Left lobe of liver (tissue), 2 donors: ENCODE measurements at regions not wholly inside any gene's neighbourhood (a gene's known extent, or its start where the extent isn't known, plus 50 kb on each side); places are given as distances from the start of the nearest gene placed in this dataset.

Experiments
- ATAC-seq: fragments of 200-7000 bp; cut with Tn5 transposase; one replicate; pipeline ENCODE4 v1.9.1; 2020; ENCODE audit warnings: mild to moderate bottlenecking, moderate library complexity
- DNase-seq: peaks from one replicate; pipeline ENCODE4 v3.0.0-alpha.2; 2020; ENCODE audit warnings: low spot score
- donor health status: DM: no; HTN: no; CAD: no; lungs with moderate emphysema.
- donor health status: DM: no; HTN: yes; CAD: no.

DNA sequence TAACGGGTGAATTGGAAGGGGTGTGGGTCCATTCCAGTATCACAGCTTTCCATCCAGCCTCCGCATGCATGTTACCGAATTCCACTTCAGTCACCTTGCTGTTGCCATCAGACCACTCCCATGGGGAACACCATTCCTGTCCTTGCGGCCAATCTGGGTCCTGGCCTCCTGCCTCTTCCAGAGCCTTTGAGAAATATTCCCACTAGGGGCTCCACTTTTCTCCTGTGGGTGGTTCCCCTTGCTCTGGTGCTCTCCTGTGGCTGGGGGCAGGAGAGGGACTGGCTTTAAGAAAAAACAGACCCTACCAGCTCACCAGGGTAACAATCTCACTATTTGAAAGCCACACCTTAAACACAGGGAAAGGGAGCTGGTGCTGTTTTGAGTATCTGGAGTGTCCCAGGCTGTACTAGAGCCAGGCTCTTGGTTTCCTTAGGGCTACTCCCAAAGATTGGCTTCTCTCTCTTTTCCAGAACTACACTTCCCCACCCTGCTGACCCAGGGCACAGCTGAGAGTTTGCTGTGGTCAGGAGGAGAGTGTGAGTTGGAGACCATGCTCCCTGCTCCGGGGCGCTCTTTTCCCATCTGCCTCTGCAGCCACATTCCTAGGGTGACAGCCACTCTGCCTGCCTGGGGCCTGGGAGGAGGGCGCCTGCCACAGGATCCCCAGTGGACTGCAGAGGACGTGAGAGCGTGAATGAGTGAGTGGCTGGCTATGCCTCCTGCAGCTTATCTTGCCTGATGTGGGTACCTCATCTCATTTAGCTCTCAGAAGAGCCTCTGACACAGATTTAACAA, 460.8 kb upstream of the HS6ST1 start:
- DNase-seq = peak; percentile 32
- ATAC-seq = no peak

DNA sequence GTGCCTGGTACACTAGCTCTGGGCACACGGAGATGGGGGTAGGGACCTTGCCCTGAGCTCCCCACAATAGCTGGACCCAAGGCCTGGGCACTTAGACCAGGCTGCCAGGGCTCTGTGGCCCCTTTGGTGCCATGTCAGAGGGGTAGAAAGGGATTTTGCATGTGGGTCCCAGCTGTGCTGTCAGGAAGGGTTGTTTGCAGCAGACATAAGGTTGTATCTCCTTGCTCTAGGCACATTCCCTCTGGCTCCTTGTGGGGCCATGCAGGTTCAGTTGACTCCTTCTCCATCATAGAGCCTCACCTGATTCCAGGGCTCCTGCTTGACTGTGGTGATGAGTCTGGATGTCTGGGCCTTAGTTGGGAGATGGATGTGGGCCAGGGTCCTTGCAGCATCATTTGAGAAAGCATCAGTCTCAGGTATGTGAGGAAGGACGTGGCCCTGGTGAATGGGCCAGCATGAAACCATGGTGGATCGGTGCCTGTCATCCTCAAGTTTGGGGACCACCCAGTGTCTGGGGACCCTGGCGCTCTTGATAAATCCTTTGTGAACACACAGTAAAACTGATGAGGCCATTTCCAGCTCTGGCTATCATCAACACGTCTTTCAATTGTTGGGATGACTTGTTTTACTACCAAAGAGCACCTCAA, 461.9 kb upstream of the HS6ST1 start:
- peak; percentile 19 for DNase-seq

DNA sequence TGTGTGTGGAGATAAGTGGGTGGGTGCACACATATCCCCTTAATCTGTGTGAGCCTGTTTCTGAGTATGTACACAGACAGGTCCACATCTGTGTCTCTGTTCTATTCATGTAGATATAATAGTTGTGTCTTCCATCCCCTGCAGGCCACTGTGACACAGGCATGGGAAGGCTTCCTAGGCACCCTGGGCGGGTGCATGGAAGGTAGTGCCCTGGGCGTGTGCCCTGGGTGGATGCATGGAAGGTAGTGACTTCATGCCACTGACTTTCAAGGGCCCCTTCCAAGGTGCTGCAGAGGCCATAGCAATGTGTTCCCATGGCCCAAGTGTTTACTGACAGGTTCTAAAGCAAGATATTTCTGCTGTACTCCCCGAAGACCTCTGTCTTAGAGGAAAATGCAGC, 462.5 kb upstream of the HS6ST1 start:
- ATAC-seq (no peak), DNase-seq (peak; percentile 11)

More for the DNA sequence above, 461.9 kb upstream of the HS6ST1 start:
- ATAC-seq = no peak

DNA sequence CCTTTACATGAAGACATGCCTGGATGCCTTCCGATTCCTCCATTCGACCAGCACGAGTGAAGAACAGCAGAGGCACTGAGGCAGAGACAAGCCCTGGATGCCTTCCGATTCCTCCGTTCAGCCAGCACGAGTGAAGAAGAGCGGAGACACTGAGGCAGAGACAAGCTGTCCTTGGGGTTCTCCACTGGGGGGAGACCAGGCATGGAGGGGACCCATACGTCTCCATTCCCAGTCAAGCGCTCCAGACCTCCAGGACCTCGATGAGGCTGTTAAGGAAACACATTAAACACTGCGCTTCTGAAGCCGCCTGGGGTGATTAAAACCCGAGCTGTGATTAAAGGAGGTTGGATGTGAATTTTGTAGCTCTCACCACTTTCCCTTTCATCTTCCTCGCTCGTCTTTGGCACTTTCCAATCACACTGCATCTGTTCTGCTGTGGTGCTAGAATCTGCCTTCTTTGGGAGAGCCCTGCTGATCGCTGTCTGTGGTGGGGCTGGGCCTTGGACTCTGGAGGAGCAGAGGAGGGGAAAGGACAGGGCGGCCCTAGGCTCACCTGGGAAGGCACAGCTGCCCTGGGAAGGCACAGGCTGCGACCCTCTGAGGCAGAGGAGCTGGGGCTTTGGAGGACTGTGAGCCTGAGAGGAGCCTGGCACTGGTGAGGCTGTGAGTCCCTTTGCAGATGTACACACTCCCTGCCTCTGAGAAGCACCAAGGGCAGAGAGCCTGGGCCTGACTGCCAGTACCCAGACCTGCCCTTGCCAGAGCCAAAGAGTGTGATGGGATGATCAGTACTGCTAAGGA, 463.1 kb upstream of the HS6ST1 start:
- no peak for ATAC-seq
- DNase-seq = peak; percentile 21

DNA sequence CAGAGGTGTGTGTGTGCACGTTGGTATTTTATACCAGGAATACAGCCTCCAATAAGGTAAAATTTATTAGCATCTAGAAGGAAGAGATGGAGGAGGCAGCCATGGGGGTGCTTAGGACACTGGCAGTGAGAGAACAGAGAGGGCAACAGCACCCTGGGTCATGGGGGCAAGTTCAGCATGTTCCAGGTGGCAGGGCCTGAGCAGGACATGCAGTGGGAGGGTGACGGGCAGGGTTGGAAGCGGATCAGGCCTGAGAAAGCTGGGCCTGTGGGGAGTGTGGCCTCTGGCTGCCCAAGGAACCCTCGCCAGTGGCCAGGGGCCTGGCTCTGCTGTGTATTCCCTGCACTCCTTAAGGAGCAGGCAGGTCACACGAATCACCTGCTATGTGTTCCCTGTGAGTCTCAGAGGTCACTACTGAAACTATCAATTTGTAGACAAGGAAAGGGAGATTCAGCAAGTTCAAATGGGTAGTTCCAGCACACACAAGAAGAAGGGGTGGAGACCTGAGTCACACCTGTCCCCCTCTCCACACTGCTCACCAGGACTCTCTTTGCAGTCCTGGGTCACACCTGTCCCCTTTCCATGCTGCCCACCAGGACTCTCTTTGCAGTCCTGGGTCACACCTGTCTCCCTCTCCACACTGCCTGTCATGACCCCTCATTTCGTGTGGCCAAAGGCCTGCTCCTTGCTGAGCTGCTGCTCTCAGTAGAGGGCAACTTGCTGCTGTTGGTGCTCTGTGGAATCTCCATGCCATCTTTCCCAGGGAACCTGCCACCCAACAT, 463.9 kb upstream of the HS6ST1 start:
- no peak for ATAC-seq
- peak; percentile 21 for DNase-seq

DNA sequence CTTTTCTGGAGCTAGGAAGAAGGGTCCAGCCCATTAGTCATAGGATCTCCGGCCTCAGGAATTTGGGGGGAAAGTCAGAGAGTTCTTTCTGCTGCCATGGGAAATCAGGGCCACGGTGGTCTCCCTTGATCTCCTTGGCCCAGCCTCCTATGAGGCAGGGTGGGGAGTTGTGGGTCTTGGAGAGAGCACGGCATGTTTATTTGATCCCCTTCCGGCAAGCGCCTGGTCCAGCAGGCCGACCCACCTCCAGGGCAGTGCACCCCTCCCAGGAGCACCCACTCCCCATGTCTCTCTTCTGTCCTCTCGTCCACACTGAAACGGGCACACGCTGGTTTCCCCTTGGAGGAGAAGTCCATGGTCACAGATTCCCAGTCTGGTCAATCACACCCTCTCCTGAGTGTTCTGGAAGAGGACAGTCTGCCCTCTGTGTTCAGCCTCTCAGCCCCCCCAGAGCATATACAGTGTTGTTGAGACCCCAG, 464.6 kb upstream of the HS6ST1 start:
- ATAC-seq = no peak
- DNase-seq = peak; percentile 21

DNA sequence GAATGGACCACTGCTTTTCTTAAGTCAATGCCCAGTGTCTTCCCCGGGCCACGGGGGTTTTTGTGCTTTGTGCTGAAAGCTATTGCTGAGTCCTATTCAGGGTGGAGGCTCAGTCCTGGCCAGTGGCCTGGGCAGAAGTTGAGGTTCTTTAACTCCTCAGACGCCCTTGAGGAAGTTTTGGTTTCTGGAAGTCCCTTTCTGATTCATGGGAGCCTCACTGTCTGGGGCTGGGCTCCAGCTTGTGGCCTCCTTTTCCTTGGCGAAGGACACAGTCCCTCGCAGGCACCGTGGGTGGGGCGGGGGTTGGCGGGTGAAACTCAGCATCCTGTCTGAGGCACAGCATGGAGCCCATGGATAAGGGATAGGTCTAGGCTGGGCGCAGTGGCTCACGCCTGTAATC, 465.2 kb upstream of the HS6ST1 start:
- DNase-seq = peak; percentile 23

DNA sequence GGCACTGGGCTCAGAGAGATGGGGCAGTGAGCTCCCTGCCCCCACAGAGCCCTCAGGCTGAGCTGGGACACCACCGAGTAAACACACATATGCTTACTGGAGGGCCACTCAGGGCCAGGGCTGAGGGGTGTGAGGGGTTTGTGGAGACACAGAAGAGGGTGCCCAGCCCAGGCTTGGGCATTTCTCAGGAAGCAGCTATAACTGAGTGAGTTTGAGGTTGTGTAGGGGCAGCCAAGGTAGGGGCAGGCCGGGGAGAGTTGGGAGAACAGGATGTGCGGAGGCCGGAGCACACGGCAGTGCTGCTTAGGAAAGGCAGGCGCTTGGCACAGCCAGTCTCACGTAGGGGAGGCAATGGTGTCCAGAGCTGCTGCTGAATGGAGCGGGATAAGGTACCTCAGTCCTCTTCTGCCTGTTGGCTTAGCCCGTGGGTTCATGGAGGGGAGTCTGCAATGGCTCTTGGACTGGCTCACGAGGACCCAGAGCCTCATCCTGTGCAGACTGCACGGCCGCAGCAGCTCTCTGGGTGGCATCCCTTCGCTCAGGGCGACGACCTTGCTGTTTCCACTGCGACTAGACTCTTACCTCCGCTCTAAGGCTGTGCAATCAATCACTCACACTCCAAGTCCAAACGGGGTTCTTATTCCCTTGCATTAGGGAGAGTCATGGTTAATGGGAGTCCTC, 466.1 kb upstream of the HS6ST1 start:
- DNase-seq = peak; percentile 14
- no peak for ATAC-seq

More for the DNA sequence above, 465.2 kb upstream of the HS6ST1 start:
- ATAC-seq = no peak

DNA sequence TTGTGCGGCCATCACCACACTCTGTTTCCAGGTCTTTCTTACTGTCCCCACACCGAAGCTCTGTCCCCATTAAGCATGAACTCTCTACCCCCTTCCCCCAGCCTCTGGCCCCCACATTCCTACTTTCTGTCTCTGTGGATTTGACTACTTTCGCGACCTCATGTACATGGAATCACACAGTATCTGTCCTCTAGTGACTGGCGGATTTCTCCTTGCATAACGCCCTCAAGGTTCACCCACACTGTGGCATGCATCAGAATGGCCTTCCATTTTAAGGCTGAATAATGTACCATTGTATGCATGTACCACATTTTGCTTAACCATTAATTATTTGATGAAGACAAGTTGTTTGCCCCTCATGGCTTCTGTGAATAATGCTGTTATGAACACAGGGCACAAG, 467.6 kb upstream of the HS6ST1 start:
- ATAC-seq = no peak
- peak; percentile 10 for DNase-seq

DNA sequence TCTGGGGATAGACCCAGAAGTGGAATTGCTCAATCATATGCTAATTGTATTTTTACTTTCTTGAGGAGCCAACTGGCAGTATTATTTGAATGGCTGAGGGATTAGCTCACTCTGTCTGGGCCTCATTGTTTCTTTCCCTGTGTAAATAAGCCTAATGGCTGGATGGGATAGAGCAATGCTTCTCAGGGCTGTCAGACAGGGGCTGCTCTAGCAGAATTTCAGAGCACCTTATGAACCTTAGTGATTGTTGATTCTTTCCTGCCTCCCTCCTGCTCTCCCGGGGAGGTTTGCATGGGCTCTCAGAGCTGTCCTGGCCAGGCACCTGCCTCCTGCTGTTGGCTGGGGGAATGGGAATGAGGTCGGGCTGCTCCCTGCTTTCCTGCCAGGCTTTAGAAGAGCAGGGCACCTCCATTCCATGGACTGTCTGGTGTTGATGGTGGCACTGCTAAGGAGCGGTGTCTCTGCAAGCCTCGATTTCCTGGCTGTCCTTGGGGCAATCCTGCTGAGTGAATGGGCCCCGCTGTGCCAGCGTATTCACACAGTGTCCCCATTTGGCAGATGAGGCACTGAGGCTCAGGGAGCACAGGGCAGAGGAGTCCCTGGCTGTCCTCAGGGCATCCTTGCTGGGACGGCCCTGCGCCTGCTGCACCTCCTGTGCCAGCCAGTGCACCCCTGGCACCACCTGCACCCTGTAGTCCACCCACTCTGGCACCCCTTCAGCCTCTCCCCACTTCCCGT, 468.2 kb upstream of the HS6ST1 start:
- ATAC-seq (no peak), DNase-seq (peak; percentile 28)

DNA sequence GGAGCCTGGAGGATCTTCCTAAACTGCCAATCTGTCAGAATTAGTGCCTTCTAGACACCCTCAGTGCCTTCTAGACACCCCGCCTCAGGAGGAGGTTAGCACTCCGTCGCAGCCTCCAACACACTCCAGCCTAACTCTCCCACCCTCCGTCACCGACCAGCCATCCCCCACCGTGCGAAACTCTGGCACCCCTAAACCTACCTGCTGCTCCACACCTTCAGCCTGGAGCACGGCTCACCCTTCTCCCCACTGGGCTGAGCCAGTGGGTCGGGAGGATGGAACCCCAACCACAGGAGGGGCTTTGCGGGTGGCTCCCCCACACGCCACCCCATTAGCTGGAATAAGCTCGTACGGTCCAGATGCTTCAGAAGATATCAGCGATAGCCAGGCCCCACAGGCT, 468.9 kb upstream of the HS6ST1 start:
- no peak for ATAC-seq
- DNase-seq = peak; percentile 22

DNA sequence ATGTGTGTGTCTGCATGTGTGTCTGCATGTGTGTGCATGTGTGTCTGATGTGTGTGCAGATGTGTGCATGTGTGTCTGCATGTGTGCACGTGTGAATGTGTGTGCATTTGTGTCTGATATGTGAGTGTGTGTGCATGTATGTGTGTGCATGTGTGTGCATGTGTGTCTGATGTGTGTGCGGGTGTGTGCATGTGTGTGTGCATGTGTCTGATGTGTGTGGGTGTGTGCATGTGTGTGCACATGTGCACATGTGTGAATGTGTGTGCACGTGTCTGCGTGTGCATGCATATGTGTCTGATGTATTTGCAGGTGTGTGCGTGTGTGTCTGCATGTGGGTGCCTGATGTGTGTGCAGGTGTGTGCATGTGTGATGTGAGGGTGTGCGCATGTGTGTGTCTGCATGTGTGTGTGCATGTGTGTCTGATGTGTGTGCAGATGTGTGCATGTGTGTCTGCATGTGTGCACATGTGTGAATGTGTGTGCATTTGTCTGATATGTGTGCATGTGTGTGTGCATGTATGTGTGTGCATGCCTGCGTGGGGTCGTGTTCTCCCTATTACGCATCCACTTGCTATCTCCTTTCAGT, 470.1 kb upstream of the HS6ST1 start:
- DNase-seq (peak; percentile 6), ATAC-seq (no peak)

DNA sequence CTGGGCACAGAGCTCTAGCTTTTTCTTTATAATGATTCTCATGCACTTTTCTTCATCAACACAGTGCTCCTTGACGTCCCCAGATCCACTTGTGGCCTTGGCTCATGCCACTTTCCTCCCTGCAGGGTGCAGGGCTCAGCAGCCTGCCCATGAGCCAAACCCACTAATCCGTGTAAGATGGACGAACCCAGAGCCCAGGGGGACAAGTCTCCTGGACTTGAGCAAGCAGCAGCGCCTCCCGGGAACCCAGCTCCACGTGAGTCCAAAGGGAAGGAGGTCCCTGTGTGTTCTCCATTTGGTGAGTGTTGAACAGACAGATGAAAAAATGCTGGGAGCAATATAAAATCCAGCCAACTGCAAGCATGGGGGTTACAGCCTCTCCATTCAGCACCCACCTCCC, 470.6 kb upstream of the HS6ST1 start:
- ATAC-seq (no peak), DNase-seq (peak; percentile 24)

DNA sequence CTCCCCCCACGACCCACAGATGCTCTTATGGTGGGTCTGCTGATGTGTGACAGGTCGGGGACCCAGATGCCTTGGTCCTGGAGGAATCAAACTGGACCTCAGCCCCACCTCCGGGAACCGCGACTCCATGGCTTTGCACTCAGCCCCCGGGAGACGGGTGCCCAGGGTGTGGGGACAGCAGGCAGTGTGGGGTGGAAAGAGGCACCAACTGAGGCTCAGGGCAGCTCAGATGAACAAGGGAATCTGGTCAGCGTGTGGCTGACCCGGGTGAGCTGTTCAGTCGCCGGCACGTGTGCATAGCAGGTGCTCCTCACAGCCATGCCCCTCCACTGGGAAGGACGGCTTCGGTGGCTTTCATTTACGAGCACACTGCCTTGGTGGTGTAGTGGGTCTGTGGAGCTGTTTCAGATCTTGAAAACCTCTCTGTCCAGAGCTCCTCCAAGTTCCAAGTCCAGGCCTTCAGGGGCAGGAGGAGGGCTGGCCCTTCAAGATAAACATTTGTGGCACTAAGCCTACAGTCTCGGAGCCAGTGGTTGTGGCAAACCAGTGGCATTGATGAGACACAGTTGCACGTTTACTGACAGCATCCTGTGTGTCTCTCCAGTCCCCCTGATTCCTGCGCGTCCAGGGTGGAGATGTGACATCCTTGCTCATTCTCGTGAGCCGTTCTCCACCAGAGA, 471.2 kb upstream of the HS6ST1 start:
- ATAC-seq (no peak), DNase-seq (peak; percentile 33)

DNA sequence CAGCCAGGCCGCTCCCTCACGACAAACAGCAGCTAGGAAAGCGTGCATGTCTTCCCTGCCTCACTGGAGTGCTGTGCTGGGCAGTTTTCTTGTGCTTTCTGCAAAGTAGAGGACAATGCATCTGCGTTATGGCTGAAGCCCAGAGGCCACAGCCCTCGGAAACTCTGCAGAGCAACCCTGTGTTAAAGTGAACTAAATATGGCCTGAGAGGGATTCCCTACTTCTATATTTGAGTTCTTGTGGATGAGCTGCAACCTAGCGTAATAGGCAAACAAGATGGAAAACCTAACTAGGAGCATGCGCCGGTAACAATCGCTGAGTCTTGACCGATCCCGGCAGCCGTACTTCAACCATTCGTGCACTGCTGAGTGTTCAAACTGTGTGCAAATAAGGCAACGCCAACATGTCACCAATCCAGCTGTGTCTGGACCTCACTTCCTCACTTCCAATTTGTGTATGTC, 471.9 kb upstream of the HS6ST1 start:
- no peak for ATAC-seq
- DNase-seq = no peak

DNA sequence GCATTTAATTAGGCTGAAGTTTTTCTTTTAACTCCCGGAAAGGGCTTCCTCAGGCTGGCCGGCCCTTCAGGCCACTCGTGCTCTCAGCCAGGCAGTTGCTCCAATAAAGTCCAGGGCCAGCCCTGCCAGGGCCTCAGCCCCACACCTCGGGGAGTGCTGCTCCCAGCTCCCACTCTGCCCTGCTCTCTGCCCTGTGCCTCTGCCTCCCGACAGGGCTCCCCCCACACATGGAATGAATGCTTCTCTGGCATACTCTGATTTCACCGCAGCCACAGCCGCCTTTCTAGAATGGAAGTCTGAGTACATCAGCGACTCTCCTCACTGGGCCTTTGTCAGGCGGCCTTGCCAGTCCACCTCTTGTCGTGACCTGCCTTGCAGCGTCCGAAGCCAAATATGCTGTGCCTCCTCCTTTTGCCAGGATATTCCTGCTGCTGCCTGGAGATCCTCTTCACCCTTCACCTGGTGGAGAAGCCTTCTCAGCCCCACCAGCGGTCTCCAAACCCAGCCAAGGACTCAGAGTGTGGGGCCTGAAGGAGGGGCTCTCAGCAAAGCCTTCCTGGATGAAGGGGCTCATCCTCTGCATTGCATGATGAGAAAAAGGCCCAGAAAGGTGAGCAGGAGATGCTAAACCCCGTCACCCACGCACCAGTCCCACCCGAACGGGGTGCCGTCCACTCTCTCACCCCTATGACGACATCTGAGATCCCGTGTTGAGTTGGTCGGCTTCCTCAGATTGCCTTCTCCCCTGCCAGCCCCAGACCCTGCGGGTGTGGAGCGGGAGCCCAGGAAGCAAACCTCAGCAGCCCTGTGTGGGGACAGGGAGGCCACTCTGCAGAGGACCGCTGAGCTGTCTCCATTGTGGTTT, 472.7 kb upstream of the HS6ST1 start:
- no peak for ATAC-seq
- DNase-seq = peak; percentile 33

DNA sequence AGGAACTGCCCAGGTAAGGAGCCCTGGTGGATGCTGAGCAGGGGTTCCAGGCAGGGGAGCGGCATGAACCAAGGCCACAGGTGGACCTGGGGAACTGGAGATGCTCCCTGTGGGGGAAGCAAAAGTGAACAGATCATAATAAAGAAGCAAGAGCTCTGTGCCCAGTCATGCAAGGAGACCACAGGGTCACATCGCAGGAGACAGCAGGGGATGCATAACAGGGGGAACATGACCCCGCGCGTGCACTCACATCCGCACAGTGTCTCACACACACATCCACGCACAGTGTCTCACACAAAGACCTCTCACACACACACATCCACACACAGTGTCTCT, 473.3 kb upstream of the HS6ST1 start:
- ATAC-seq (no peak), DNase-seq (peak; percentile 29)
